ENCODE measurements at regions not wholly inside any gene's neighbourhood (a gene's known extent, or its start where the extent isn't known, plus 50 kb on each side); places are given as distances from the start of the nearest gene placed in this dataset.

- peaks cover 0 to 1% (median 0%) of the 10 kb centered on the region in 4 experiments; a peak in 2 of 7 replicates for H3K4me1 ChIP-seq (replicated peaks in 1 of 4; ENCODE audit: control insufficient read depth in 3 of 4, insufficient read depth in 4 of 4, low read length in 3 of 4)
- no peak overlapping the region for H3K56ac ChIP-seq (replicated peaks; ENCODE audit: insufficient read length, low read depth, low read length)
- H4K91ac ChIP-seq (replicated peaks; ENCODE audit: insufficient read length, low read length): no peak overlapping the region
- 86% methylated on average over 7 of the region's 7 CpGs; no CpG with 5 or more reads in 1 of the 2 experiments for WGBS, 2 experiments (ENCODE audit: extremely low coverage in 1 of 2, insufficient coverage in 1 of 2, insufficient read length in 1 of 2, insufficient replicate concordance in 2 of 2, low coverage in 1 of 2, low lambda C conversion rate in 2 of 2, missing lambda C conversion rate in 1 of 2)
- no peak overlapping the region for H4K8ac ChIP-seq (ENCODE audit: extremely low read depth, insufficient read depth, low read length)
- no peaks in the 10 kb centered on the region for H3K79me2 ChIP-seq (ENCODE audit: control insufficient read depth in 1 of 2, insufficient read depth in 2 of 2, low read length in 2 of 2)
- H2BK12ac ChIP-seq (ENCODE audit: low read depth, low read length): no peak overlapping the region
- H3K79me1 ChIP-seq (ENCODE audit: low read depth, low read length): no peaks in the 10 kb centered on the region
- H3K18ac ChIP-seq (ENCODE audit: extremely low read depth, low read length): no peak overlapping the region
- no peak overlapping the region for H3K4ac ChIP-seq (replicated peaks; ENCODE audit: insufficient read length, low read depth, low read length)
- H2AK5ac ChIP-seq (ENCODE audit: low read depth, low read length): no peak overlapping the region
- no peak for DNase-seq (ENCODE audit: low read depth in 1 of 2, low spot score in 2 of 2)
- H2BK15ac ChIP-seq (ENCODE audit: low read length): no peak overlapping the region
- H2BK5ac ChIP-seq (ENCODE audit: low read depth, low read length): no peak overlapping the region
- no peaks in the 10 kb centered on the region for H3K23me2 ChIP-seq (ENCODE audit: low read depth, low read length)
- H3K23ac ChIP-seq (ENCODE audit: insufficient read length): no peak overlapping the region
- ChIA-PET CTCF (ENCODE audit: partially characterized antibody) (interaction anchor here (0.9 kb wide), 1 partner anchor 115 kb away, joined by 3 read pairs; no protein-coding TSS in a partner anchor), POLR2A (ENCODE audit: partially characterized antibody) (no interaction called here)
- no peak overlapping the region for H3K14ac ChIP-seq (ENCODE audit: insufficient read length)
- H4K5ac ChIP-seq (ENCODE audit: insufficient read length, low read depth, low read length): no peak overlapping the region
- H3K4me2 ChIP-seq (ENCODE audit: insufficient read depth in 1 of 2, low read depth in 2 of 2, low read length in 2 of 2): no peak overlapping the region
- no peaks in the 10 kb centered on the region for H3K27me3 ChIP-seq (replicated peaks in 1 of 4; ENCODE audit: control insufficient read depth in 3 of 4, extremely low read depth in 1 of 4, insufficient read depth in 3 of 4, low read length in 3 of 4)
- no peaks in the 10 kb centered on the region for H3K36me3 ChIP-seq (ENCODE audit: control insufficient read depth in 2 of 4, insufficient read depth in 4 of 4, low read length in 3 of 4)
- H3K9me3 ChIP-seq (ENCODE audit: insufficient read depth in 2 of 2, low read depth in 1 of 2, low read length in 1 of 2): no peaks in the 10 kb centered on the region
- H3K27ac ChIP-seq (ENCODE audit: low read depth, low read length): no peak overlapping the region; the same call in 1 of the 2 replicates
- no peaks in the 10 kb centered on the region for H4K20me1 ChIP-seq (replicated peaks in 1 of 2; ENCODE audit: control insufficient read depth in 1 of 2, insufficient read depth in 2 of 2, low read length in 2 of 2)
- no peak overlapping the region for H2AFZ ChIP-seq (ENCODE audit: low read length)
- no peak overlapping the region for H3K9ac ChIP-seq (replicated peaks in 1 of 4; ENCODE audit: extremely low read depth in 1 of 4, low read depth in 3 of 4, low read length in 3 of 4)
- no peak overlapping the region for H3K4me3 ChIP-seq (ENCODE audit: extremely low read depth in 1 of 4, insufficient read depth in 2 of 4, low read depth in 3 of 4, low read length in 4 of 4)
- no peak for FAIRE-seq
- H2BK20ac ChIP-seq (ENCODE audit: low read length): no peak overlapping the region
- no peak overlapping the region for H2BK120ac ChIP-seq (replicated peaks; ENCODE audit: low read depth, low read length)
- TF ChIP-seq CTBP2 (IDR thresholded peaks at IDR 0.05; ENCODE audit: borderline replicate concordance, insufficient read depth, insufficient read length, low read length): no peak
- no peak for TF ChIP-seq TBP (IDR thresholded peaks at IDR 0.05; ENCODE audit: low read depth, low read length)
These were observed 99.2 kb upstream of the LRRN1 start for GRCh38 chr3:3699816-3700633.

Data from H1 (cell line).